ENCODE measurements at regions not wholly inside any gene's neighbourhood (a gene's known extent, or its start where the extent isn't known, plus 50 kb on each side); places are given as distances from the start of the nearest gene placed in this dataset.

DNA sequence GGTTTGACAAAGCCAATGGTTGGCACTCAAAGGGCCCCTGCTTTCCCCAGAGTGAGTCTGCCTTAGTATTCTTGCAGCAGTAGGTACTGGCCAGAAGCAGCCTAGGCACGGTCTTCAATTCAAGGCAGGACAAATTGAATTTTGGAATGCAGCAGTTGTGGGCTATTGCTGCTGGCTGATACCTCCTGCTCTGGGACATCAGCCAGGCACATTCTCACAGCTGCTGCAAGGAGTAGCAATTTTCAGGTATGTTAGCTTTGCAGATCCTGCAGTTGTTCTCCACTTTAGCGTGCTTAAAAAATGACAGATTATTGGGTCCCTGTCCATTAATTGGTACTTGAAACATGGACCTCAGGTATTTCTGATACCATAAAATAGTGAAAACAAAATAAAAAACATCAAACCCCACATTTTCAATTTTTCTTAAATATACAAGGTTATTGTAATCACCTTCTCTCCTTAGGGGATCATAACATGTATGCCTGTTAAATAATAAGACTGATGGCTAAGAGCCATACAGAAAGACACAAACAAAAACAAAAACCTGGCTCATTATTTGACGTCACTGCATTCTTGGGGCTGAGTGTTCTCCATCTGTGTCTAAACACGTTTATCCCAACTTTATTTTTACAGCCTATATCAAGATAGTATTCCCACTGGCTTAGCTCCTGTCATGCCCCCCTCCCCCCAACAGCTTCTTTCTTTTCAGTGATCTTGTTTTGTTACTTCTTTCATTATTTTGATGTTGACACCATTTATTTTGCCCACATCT lies 85.1 kb upstream of the CARD18 start:
- Histone ChIP-seq H3K79me2 (replicated peaks; ENCODE audit: insufficient read depth, low read length) (no peaks in the 10 kb centered on the region), H2AFZ (ENCODE audit: low read depth, low read length) (no peak overlapping the region), H3K9me2 (ENCODE audit: insufficient read depth, low read length) (no peaks in the 10 kb centered on the region), H3K9me3 (ENCODE audit: low read length) (no peaks in the 10 kb centered on the region), H4K20me1 (ENCODE audit: insufficient read depth) (no peaks in the 10 kb centered on the region), H3K4me2 (ENCODE audit: low read length) (no peak overlapping the region), H3K4me3 (ENCODE audit: low read length) (no peak overlapping the region), H3K9ac (ENCODE audit: low read length) (no peak overlapping the region), H3K36me3 (ENCODE audit: insufficient read depth, low read length) (no peaks in the 10 kb centered on the region), H3K27ac (ENCODE audit: low read length) (no peak overlapping the region), H3K27me3 (ENCODE audit: insufficient read depth, low read depth, low read length) (no peaks in the 10 kb centered on the region), H3F3A (ENCODE audit: insufficient read depth, low read length, poor library complexity, severe bottlenecking) (no peaks in the 10 kb centered on the region)
- no peak for TF ChIP-seq RAD21 (conservative IDR thresholded peaks at IDR 0.05)
- TF ChIP-seq TAF1 (IDR thresholded peaks at IDR 0.05; ENCODE audit: low read depth) = no peak
- TF ChIP-seq, protein P1, sequence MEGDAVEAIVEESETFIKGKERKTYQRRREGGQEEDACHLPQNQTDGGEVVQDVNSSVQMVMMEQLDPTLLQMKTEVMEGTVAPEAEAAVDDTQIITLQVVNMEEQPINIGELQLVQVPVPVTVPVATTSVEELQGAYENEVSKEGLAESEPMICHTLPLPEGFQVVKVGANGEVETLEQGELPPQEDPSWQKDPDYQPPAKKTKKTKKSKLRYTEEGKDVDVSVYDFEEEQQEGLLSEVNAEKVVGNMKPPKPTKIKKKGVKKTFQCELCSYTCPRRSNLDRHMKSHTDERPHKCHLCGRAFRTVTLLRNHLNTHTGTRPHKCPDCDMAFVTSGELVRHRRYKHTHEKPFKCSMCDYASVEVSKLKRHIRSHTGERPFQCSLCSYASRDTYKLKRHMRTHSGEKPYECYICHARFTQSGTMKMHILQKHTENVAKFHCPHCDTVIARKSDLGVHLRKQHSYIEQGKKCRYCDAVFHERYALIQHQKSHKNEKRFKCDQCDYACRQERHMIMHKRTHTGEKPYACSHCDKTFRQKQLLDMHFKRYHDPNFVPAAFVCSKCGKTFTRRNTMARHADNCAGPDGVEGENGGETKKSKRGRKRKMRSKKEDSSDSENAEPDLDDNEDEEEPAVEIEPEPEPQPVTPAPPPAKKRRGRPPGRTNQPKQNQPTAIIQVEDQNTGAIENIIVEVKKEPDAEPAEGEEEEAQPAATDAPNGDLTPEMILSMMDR (IDR thresholded peaks at IDR 0.05; ENCODE audit: poor library complexity, severe bottlenecking) = no peak
- no peak for TF ChIP-seq POLR2AphosphoS5 (IDR thresholded peaks at IDR 0.05)
- no peak for TF ChIP-seq EZH2 (IDR thresholded peaks at IDR 0.05; ENCODE audit: borderline replicate concordance, insufficient read depth, low read length, poor library complexity, severe bottlenecking)
- TF ChIP-seq, protein P2, sequence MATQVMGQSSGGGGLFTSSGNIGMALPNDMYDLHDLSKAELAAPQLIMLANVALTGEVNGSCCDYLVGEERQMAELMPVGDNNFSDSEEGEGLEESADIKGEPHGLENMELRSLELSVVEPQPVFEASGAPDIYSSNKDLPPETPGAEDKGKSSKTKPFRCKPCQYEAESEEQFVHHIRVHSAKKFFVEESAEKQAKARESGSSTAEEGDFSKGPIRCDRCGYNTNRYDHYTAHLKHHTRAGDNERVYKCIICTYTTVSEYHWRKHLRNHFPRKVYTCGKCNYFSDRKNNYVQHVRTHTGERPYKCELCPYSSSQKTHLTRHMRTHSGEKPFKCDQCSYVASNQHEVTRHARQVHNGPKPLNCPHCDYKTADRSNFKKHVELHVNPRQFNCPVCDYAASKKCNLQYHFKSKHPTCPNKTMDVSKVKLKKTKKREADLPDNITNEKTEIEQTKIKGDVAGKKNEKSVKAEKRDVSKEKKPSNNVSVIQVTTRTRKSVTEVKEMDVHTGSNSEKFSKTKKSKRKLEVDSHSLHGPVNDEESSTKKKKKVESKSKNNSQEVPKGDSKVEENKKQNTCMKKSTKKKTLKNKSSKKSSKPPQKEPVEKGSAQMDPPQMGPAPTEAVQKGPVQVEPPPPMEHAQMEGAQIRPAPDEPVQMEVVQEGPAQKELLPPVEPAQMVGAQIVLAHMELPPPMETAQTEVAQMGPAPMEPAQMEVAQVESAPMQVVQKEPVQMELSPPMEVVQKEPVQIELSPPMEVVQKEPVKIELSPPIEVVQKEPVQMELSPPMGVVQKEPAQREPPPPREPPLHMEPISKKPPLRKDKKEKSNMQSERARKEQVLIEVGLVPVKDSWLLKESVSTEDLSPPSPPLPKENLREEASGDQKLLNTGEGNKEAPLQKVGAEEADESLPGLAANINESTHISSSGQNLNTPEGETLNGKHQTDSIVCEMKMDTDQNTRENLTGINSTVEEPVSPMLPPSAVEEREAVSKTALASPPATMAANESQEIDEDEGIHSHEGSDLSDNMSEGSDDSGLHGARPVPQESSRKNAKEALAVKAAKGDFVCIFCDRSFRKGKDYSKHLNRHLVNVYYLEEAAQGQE (IDR thresholded peaks at IDR 0.05; ENCODE audit: borderline replicate concordance) = no peak
- no peak for TF ChIP-seq SMC3 (conservative IDR thresholded peaks at IDR 0.05; ENCODE audit: poor library complexity)
- TF ChIP-seq EP300 (conservative IDR thresholded peaks at IDR 0.05; ENCODE audit: poor library complexity, severe bottlenecking) = no peak
- TF ChIP-seq MXI1 (conservative IDR thresholded peaks at IDR 0.05; ENCODE audit: poor library complexity, severe bottlenecking) = no peak

DNA sequence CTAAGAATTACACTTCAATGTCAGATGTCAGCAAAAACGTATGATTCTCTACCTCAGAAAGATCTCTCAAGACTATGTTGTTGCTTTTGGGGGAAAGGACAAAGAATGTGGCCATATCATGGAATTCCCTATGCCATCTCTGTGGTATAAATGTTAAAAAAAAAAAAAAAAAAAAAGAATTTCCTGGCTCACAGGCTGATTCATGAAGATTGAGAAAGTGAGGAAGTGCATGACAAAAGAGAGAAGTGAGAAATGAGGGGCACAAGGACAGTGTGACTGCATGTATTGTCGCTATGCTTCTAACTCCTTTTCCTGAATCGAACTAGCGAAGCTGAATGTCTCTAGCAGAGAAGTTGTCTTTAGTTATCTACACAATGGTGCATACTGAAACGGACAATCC lies 80.6 kb upstream of the CARD18 start:
- Histone ChIP-seq H3K79me2 (replicated peaks; ENCODE audit: insufficient read depth, low read length) (no peaks in the 10 kb centered on the region), H3K9me2 (ENCODE audit: insufficient read depth, low read length) (no peaks in the 10 kb centered on the region), H3K36me3 (ENCODE audit: insufficient read depth, low read length) (no peaks in the 10 kb centered on the region), H3K4me2 (ENCODE audit: low read length) (no peak overlapping the region), H2AFZ (ENCODE audit: low read depth, low read length) (no peak overlapping the region), H3K27ac (ENCODE audit: low read length) (no peak overlapping the region), H3K27me3 (ENCODE audit: insufficient read depth, low read depth, low read length) (no peaks in the 10 kb centered on the region), H3F3A (ENCODE audit: insufficient read depth, low read length, poor library complexity, severe bottlenecking) (no peaks in the 10 kb centered on the region), H4K20me1 (ENCODE audit: insufficient read depth) (no peaks in the 10 kb centered on the region), H3K4me3 (ENCODE audit: low read length) (no peak overlapping the region), H3K9me3 (ENCODE audit: low read length) (no peaks in the 10 kb centered on the region), H3K9ac (ENCODE audit: low read length) (no peak overlapping the region)
- TF ChIP-seq EZH2 (IDR thresholded peaks at IDR 0.05; ENCODE audit: borderline replicate concordance, insufficient read depth, low read length, poor library complexity, severe bottlenecking) (no peak), MXI1 (conservative IDR thresholded peaks at IDR 0.05; ENCODE audit: poor library complexity, severe bottlenecking) (no peak), EP300 (conservative IDR thresholded peaks at IDR 0.05; ENCODE audit: poor library complexity, severe bottlenecking) (no peak), POLR2AphosphoS5 (IDR thresholded peaks at IDR 0.05) (no peak), RAD21 (conservative IDR thresholded peaks at IDR 0.05) (no peak)
- TF ChIP-seq, protein P2 (IDR thresholded peaks at IDR 0.05; ENCODE audit: borderline replicate concordance) = no peak
- TF ChIP-seq, protein P1 (IDR thresholded peaks at IDR 0.05; ENCODE audit: poor library complexity, severe bottlenecking) = no peak
